KMS-11 (cell line): ENCODE measurements at regions not wholly inside any gene's neighbourhood (a gene's known extent, or its start where the extent isn't known, plus 50 kb on each side); places are given as distances from the start of the nearest gene placed in this dataset.

ENCODE experiments used
- H2AFZ ChIP-seq: fragments of 200-600 bp; sonication (generic); 2 replicates; pipeline ENCODE4 v1.6.1; 2016; ENCODE audit warnings: antibody characterized with exemption, mixed run types, low read depth
- H3K27ac ChIP-seq: fragments of 200-600 bp; sonication (generic); 2 replicates; pipeline ENCODE4 v1.6.1; 2016; ENCODE audit warnings: mild to moderate bottlenecking, mixed run types
- H3K27me3 ChIP-seq: fragments of 200-600 bp; sonication (generic); 2 replicates; pipeline ENCODE4 v1.6.1; 2017; ENCODE audit warnings: mild to moderate bottlenecking, low read depth, mixed run types, moderate library complexity; ENCODE audit not compliant: insufficient read depth
- H3K36me3 ChIP-seq: fragments of 200-600 bp; sonication (generic); 2 replicates; pipeline ENCODE4 v1.6.1; 2017; ENCODE audit warnings: mild to moderate bottlenecking, mixed run types; ENCODE audit not compliant: insufficient read depth
- H3K4me1 ChIP-seq: fragments of 200-600 bp; sonication (generic); 2 replicates; pipeline ENCODE4 v1.6.1; 2016; ENCODE audit warnings: mild to moderate bottlenecking, low read depth, mixed run types; ENCODE audit not compliant: poor library complexity, severe bottlenecking
- H3K4me2 ChIP-seq: fragments of 200-600 bp; sonication (generic); 2 replicates; pipeline ENCODE4 v1.7.0; 2016; ENCODE audit warnings: mild to moderate bottlenecking, mixed run types
- H3K4me3 ChIP-seq: fragments of 200-600 bp; sonication (generic); IDR thresholded peaks from 2 replicates; pipeline ENCODE4 v1.6.1; 2017; ENCODE audit warnings: low read depth, low read length, mixed read lengths; ENCODE audit not compliant: insufficient read depth
- H3K79me2 ChIP-seq: fragments of 200-600 bp; sonication (generic); 2 replicates; pipeline ENCODE4 v1.6.1; 2016; ENCODE audit warnings: low read depth, mixed run types; ENCODE audit not compliant: insufficient read depth
- H3K9ac ChIP-seq: fragments of 200-600 bp; sonication (generic); 2 replicates; pipeline ENCODE4 v1.6.1; 2016; ENCODE audit warnings: mild to moderate bottlenecking, mixed run types
- H4K20me1 ChIP-seq: fragments of 200-600 bp; sonication (generic); 2 replicates; pipeline ENCODE4 v1.6.1; 2016; ENCODE audit warnings: mild to moderate bottlenecking, mixed run types; ENCODE audit not compliant: insufficient read depth
- CTCF ChIP-seq: fragments of 200-600 bp; sonication (generic); conservative IDR thresholded peaks from 2 replicates; pipeline ENCODE4 v1.6.1; 2017; ENCODE audit warnings: low read depth, mild to moderate bottlenecking, antibody characterized with exemption, low read length, moderate library complexity, mixed read lengths

GRCh38 chr12:114920771-114921554 lies 237.0 kb upstream of the TBX3 start:
- no peak overlapping the region for H3K27ac ChIP-seq
- H3K9ac ChIP-seq = no peak overlapping the region
- H4K20me1 ChIP-seq = no peaks in the 10 kb centered on the region
- H3K4me3 ChIP-seq = no peak overlapping the region
- H3K4me1 ChIP-seq = no peaks in the 10 kb centered on the region
- H2AFZ ChIP-seq = no peak overlapping the region
- H3K79me2 ChIP-seq = no peaks in the 10 kb centered on the region
- H3K36me3 ChIP-seq = no peaks in the 10 kb centered on the region
- H3K27me3 ChIP-seq = no peaks in the 10 kb centered on the region
- no peak overlapping the region for H3K4me2 ChIP-seq
- no peak for TF ChIP-seq CTCF

- Histone ChIP-seq H2AFZ (no peak overlapping the region), H3K27me3 (no peaks in the 10 kb centered on the region), H3K4me3 (no peak overlapping the region), H3K9ac (no peak overlapping the region), H3K36me3 (no peaks in the 10 kb centered on the region), H3K4me1 (no peaks in the 10 kb centered on the region), H3K4me2 (no peak overlapping the region), H3K79me2 (no peaks in the 10 kb centered on the region), H3K27ac (no peak overlapping the region), H4K20me1 (no peaks in the 10 kb centered on the region)
- TF ChIP-seq CTCF = no peak
Measured at GRCh38 chr12:114919479-114919878, 235.5 kb upstream of the TBX3 start.

- no peak overlapping the region for H3K27ac ChIP-seq
- H3K9ac ChIP-seq = no peak overlapping the region
- H3K4me1 ChIP-seq = no peaks in the 10 kb centered on the region
- no peak overlapping the region for H3K4me3 ChIP-seq
- H3K79me2 ChIP-seq = no peaks in the 10 kb centered on the region
- no peak for TF ChIP-seq CTCF
- H3K36me3 ChIP-seq = no peaks in the 10 kb centered on the region
- H3K27me3 ChIP-seq = no peaks in the 10 kb centered on the region
- no peak overlapping the region for H2AFZ ChIP-seq
- H4K20me1 ChIP-seq = no peaks in the 10 kb centered on the region
- H3K4me2 ChIP-seq = no peak overlapping the region
Measured at GRCh38 chr12:114918535-114919233, 234.7 kb upstream of the TBX3 start.

- Histone ChIP-seq H3K36me3 (no peaks in the 10 kb centered on the region), H2AFZ (no peak overlapping the region), H3K4me2 (no peak overlapping the region), H3K79me2 (no peaks in the 10 kb centered on the region), H4K20me1 (no peaks in the 10 kb centered on the region), H3K4me1 (no peaks in the 10 kb centered on the region), H3K27ac (no peak overlapping the region), H3K27me3 (no peaks in the 10 kb centered on the region), H3K9ac (no peak overlapping the region), H3K4me3 (no peak overlapping the region)
- no peak for TF ChIP-seq CTCF
Measured at GRCh38 chr12:114917953-114918352, 234.0 kb upstream of the TBX3 start.
